GM18505 (cell line): ENCODE measurements at regions not wholly inside any gene's neighbourhood (a gene's known extent, or its start where the extent isn't known, plus 50 kb on each side); places are given as distances from the start of the nearest gene placed in this dataset.

Experiments
- ATAC-seq: cut with Tn5 transposase; IDR thresholded peaks from one replicate; pipeline ENCODE4 v1.9.1; 2021; ENCODE audit not compliant: unreplicated experiment
- POLR2A ChIP-seq: IDR thresholded peaks from 4 replicates; pipeline ENCODE4 v1.6.1; 2011; ENCODE audit warnings: borderline replicate concordance; ENCODE audit not compliant: insufficient read depth, insufficient read length; ENCODE audit errors: extremely low read depth

DNA sequence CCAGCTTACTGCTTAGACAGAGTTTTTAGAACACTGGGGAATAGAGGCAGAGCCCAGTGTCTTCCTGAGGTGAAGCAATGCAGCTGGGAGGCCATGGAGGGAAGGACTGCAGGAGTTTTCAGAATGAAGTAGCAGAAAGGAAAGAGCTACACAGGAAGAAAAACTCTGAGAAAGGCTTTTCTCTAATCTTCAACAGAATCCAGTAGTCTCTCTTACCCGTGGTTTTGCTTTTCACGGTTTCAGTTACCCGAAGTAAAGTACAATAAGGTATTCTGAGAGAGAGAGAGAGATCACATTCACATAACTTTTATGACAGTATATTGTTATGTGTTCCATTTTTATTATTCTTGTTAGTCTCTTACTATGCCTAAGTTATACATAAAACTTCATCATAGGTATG, 761.6 kb downstream of the BCL11B start:
- TF ChIP-seq POLR2A: no peak
- no peak for ATAC-seq

DNA sequence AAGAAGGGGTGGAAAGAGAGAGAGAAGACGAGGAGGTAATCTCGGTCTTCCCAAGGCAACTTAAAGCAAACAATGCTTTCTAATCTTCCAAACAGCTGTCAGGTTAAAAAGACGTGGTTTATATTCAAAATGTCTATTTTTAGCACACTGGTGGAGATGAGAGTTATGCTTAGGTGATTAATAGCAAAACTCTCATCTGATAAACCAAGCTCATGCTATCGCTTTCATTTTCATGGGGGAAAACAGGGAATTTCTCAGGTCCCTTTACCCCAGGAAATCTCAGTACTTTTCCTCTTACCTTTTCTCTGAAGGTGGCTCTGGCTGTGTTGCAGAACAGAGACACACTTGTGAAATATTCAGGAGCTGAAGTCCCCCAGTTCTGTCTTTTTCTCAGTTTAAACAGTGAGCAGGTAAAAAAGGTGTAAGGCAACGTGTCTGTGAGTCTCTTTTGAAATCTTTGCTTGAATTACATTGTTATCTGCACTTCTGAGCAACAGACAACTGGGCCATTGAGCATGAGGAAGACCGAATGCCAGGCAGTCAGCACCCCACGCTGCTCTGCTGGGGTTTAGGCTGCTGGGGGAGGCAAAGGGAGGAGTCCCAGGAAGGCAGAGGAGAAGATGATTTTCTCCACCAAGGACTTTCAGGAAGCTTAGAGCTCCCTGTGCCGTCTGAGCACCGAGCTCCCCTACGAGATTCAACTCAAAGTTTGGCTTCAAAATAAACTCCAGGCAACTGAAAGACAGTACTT, 759.3 kb downstream of the BCL11B start:
- ATAC-seq: no peak
- TF ChIP-seq POLR2A: no peak

DNA sequence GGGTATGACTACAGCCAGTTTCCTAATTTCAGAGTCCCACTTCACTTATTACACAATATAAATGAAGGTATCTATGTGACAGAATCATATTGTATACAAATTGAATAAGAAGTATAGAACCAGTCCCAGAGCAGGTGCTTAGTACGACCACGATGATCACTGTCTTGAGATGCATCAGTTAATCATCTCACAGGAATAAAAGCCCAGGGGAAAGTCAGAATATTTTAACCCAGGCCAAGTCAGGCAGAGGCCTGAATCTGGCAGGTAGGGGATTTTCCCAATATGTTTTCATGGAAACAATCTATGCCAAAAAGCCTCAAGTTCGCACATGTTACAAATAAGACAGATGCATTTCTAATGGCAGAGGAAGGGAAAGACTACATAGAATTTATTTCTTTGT, 758.4 kb downstream of the BCL11B start:
- no peak for TF ChIP-seq POLR2A
- ATAC-seq: no peak

DNA sequence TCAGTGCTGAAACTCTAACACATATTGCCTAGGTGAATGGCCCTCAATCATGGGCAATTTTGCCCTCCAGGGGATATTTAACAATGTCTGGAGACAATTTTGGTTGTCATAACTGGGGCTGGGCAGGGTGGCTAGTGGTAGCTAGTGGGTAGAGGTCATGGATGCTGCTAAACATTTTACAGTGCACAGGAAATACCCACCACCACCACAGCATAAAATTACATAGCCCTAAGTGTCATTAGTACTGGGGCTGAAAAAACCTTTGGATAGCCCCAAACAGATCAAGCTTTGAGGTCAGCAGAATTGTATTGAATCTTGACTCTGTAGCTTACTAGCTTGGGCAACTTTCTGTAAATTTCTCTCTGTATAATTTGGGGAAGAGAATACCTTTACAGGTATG, 758.0 kb downstream of the BCL11B start:
- no peak for ATAC-seq
- TF ChIP-seq POLR2A: no peak

DNA sequence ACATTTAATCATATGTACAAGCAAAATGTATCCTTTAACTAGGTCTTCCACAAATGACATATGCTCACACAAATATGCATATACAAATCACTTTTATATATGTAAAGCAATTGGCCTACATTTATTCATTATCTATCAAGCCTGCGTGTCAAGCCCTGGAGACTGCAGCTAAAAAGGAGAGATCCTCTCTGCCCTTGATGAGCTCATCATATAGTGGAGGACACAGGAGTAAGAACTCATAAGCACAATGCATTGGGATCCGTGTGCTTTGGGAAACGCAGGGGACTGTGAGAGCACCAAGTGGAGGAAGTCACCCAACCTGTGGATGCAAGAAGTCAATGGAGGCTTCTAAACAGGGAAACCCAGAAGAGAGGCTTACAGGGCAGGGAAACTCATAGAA, 735.7 kb downstream of the BCL11B start:
- no peak for TF ChIP-seq POLR2A
- ATAC-seq: no peak

DNA sequence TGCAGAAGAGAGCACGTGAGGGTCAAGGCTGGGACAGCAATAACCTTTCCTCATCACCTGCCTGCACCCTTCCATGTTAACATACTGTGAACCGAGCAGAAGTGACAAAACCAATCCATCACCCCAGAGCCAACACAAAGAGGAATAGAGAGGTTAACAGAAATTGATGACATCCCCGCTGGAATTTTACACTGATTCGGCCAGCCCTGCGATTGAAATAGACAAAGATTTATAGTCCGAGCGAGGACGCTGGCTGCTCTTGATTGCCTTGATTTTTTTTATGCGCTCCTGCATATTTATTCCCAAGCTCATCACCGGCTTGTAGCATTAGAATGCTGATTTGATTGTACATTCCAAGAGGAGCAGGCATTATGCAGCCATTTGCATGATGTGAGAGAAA, 729.7 kb downstream of the BCL11B start:
- ATAC-seq: no peak
- no peak for TF ChIP-seq POLR2A

DNA sequence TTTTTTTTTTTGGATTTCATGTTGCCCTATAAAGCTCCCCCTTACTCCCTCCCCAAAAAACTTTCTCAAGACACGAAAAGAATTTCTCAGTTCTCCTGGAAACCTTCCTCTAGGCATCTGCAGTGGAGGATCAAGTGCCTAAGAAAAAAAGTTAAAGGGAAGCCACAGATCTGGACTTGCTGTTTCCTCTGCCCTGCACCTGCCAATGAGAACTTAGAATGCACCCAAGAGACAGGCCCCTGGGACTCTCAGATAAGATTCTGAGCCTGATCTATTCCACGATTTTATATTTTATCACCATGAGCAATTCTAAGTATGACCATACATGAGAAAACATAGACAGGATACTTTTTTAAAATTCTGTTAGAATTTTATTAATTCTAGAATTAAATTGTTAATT, 728.9 kb downstream of the BCL11B start:
- no peak for TF ChIP-seq POLR2A
- ATAC-seq: no peak

DNA sequence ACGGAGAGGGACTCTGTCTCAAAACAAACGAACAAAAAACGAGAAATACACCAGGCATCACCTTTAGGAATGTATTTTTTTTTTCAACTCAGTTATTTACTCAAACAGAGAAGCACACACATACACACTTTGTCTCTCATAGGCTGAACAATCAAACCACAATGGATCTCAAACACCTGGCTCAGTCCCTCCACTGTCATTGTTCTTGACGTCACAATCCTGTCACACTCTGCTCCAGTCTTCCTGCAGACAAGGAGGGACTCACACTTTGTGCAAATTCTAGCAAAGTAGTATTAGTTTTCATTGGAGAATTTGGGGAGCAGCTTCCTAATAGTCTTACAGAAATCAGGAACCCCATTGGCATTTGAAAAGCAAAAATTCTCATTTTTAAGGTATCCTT, 727.8 kb downstream of the BCL11B start:
- ATAC-seq: no peak

DNA sequence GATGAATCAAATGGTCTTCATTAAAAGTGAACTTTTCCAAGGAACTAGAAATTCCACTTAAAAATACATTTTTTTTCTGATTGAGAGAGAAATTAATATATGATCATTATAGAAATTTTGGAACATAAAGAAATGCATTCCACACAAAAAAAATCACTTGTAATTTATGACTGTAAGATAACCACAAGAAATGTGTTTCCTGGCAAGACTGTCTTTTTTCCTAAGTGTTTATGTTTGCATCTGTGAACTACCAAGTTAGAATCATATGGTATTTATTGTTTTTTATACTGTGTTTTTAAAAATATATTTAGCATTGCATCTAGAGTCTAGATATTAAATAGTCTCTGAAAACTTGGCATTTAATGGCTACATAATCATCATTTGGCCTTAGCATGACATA, 726.8 kb downstream of the BCL11B start:
- no peak for ATAC-seq
- no peak for TF ChIP-seq POLR2A

More for the DNA sequence above, 727.8 kb downstream of the BCL11B start:
- no peak for TF ChIP-seq POLR2A

DNA sequence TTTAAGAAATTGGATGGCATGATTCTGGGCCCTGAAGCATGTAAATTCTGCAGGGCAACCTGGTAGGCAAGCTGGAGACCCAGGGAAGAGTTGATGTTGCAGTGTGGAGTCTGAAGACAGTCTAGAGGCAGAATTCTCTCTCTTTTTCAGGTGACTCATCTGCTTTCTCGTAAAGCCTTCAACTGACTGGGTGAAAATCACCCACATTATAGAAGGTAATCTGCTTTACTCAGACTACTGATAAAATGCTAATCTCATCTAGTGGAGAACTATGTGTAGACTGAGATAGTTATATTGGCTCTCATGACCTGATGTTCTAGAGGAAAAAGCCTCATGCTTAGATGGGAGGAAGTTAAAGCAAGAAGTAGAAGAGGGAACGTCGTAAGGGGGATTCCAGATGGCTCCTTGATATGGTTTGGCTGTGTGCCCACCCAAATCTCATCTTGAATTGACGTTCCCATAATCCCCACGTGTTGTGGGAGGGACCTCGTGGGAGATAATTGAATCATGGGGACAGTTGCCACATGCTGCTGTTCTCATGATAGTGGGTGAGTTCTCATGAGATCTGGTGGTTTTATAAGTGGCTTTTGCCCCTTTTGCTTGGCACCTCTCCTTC, 723.8 kb downstream of the BCL11B start:
- ATAC-seq: no peak
- TF ChIP-seq POLR2A: no peak

DNA sequence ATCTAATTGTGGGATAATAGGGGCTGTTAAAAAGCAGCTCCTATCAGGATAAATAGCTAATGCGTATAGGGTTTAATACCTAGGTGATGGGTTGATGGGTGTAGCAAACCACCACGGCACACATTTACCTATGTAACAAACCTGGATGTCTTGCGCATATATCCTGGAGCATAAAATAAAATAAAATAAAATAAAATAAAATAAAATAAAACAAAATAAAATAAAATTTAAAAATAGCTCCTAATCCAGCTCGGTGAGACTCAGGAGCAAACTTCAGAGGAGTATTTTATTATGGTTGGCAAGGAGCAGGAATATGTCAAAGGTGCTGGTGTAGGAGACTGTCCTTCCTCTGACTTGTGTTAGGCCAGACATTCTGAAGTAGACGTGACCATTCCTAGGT, 721.0 kb downstream of the BCL11B start:
- TF ChIP-seq POLR2A: no peak
- ATAC-seq: no peak

DNA sequence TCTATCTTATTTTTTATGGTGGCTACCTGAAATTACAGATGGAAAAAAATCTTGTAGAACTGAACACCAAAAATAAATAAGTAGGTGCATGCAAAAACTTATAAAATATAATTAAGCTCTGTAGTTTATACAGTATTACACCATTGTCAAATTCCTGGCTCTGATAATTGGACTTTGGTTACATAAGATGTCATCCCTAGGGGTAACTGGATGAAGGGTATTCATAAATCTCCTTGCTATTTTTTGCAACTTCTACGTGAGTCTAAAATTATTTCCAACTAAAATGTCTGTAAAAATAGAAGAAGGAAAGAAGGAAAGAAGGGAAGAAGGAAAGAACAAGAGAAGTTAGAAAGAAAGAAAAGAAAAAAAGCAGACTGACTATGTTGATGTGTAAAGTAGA, 716.6 kb downstream of the BCL11B start:
- no peak for ATAC-seq
- no peak for TF ChIP-seq POLR2A

DNA sequence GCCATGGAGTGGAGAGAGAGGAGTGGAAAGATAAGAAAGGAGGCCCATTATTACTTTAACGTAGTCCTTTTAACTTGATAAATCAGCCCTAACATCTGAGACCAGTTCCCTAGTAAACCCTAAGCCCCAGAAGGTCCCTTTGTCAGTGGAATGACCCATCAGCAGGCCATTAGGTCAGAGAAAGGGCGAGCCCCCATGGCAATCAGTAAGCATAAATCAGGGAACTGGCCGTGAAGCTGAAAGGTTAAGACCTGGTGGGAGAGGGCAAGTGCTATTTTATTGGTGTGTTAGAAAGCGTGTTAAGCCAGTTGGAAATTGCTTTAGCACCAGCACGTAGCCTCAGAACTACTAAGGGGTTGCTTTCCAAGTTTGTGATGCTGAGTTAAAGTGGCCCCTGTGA, 708.0 kb downstream of the BCL11B start:
- no peak for ATAC-seq
- TF ChIP-seq POLR2A: no peak

DNA sequence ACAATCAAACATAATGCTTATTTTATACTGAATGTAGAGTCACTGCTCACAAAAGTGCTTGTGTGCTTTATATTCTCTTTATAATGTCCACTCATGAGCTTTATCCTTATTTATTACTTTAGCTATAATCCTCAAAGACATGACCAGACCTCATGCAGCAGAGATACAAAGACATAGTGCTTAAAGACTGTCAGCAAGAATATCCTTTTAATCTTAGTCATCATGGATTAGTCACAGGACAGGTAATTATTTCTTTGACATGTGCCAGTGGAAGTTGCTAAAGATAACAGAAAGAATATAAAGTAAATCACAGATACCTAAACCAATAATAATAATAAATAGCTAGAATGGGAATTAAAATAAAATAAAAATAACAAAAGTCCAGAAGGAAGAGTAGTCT, 707.5 kb downstream of the BCL11B start:
- no peak for TF ChIP-seq POLR2A
- ATAC-seq: no peak
